Mucosa of gallbladder (tissue), 1 donor: ENCODE measurements at regions not wholly inside any gene's neighbourhood (a gene's known extent, or its start where the extent isn't known, plus 50 kb on each side); places are given as distances from the start of the nearest gene placed in this dataset.
"Not testable (repeated sequence)": the region's sequence is repeated elsewhere in the genome, so short reads cannot be mapped to it uniquely, and the experiment has no call there.

Source experiments
- DNase-seq: peaks from one replicate; pipeline ENCODE4 v3.0.0-alpha.2; 2020; ENCODE audit warnings: low spot score
- donor health status: DM: no; HTN: no; CAD: no.

DNA sequence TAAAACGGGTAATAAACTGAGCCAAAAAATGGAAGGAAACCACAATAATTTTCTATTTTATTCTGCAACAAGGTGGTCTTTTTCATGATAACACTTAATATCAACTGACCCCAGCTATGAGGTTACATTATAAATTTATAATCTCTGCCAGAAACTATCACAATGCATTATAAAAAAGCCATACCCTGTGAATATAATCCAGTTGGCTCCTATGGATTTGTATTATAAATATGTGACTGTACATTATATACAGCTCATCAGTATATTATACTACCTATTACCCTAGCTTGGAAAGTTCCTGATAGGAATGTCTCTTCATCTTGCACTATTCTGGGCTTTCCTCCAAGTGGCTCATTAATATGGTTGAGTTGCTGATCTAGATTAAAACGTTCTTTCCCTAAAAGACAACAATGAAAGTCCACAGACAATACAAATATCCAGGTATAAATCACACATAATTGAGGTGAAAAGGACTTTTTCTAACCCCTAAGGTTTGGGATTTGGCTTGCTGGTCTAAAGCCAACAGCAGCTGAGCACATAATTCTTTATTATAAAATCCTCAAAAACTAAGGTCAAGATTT lies 487.7 kb downstream of the TTLL7 start:
- no peak for DNase-seq

DNA sequence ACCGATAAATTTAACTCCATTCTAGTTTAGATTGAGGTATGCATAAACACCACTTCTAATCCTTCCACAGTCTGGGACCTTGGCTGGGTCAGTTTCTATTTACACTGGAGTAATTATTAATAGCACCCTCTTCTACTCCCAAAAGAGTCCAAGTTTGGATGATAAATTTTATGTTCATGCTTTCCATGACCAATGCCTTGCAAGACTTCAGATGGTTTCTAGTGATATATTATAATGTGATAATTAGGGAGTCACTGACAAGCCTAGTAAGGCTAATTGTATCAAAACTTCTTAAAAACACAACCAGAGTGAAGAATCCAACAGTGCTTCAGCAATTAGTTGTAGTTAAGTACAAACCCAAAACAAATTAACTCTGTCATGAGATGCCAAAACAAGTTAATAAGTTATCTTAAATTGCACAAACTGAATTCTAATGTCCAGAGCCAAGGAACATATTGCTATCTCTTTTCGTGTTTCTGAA lies 489.6 kb downstream of the TTLL7 start:
- DNase-seq, result no peak

DNA sequence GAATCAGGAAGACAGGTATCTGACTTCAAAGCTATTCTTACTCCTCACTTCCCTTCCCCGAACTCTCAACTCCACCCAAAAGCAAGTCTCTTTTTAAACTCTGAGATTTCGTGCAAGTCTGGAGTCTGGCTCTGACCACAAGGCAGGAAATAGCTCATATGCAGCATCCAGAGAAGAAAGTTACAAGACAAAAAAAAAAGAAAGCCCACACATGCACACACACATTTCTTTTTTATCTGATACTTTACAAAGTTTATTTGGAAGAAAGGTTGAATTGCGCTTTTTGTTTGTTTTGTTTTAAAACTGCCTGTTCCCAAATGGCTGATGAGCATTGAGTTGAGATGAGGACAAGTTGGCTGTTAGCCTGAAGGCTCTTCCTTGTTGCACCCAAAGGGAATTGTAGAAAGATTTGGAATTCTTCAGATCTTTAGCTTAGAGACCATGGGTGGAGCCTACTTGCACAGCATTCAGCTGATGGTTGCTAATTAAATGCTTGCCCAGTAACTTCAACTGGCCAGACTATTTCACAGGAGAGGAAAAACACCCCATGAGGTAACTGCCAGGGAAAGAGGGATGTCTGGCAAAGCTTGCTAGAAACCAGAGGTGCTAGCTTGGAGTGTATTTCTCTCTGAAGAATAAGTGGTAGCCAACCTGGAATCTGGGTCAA lies 490.3 kb downstream of the TTLL7 start:
- peak; percentile 18 for DNase-seq

DNA sequence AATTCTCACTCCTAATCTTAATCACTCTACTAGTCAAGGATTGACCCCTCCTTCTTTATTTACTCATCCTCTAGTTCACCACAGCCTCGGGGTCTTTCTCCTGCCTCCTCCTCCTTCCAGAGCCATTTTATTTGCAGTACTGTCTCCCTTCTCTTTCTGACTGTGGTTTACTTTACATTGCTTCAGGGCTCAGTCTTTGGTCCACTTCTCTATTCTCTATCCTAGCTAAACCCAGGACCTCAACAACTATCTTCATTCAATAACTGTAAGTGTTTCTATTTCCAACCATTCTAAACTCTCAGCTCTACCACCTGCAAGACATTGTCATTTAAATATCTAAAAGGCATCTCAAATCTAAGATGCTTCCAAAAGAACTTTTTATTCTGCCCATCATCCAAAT lies 493.8 kb downstream of the TTLL7 start:
- no peak for DNase-seq

DNA sequence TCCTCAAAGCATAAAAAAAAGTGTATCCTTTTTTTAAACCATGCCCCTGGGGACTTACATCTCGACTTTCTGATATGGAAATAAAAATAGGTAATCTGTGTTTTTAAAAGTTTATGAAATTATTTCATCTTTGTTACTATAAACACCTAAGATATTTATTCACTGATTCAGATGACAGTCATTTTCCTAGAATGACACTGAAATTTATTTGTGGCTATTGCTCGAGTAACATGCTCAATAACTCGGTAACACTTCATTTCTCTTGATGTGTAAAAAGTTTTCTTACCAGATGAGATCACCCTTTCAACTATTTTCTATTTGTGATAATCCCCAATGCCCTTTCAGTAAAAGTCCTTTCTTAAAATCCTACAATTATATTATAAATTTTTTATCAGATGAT lies 495.8 kb downstream of the TTLL7 start:
- DNase-seq, result no peak

DNA sequence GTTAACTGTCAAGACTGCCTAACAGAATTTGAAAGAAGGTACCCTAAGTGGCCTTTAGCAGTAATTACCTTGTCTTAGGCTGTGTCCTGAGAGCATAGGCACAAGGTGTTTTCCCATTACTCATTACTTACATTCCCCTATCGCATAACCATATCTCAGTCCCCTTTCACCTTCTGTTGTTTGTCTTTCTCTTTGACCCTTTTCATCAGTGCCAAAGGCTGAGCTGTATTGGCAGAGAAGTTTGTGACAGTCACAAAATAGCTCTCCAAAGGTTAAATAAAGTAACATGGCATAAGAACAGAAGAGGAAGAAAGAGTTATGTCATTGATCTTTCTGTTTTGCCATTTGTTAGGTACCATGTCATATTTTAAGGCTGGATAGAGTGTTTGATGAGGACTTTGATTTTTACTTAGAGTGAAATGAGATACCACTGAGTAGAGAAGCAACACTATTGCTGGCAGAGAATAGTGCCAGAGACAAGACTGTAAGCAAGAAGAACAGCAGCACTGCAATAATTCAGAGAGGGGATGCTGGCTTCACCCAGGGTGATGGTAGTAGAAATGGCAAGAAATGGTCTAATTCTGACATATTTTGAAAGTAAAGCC lies 497.8 kb downstream of the TTLL7 start:
- peak; percentile 20 for DNase-seq

DNA sequence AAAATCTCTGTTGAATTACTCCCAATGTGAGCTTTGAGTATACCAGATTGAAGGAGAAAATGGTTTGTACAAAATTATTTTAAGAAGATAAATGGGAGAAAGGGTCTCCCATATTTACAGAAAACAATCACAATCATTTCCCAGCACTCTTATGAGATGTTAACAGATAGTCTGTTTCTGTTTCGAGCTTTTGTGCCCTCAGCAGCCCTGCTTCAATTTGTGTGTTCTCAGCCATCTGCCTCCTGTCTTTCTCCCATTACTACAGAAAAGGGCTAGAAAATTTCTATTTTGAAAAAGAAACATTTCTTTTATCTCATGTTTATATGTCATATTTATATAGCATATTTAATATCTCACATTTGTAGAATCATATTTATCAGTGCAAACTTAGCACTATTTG lies 498.4 kb downstream of the TTLL7 start:
- no peak for DNase-seq

DNA sequence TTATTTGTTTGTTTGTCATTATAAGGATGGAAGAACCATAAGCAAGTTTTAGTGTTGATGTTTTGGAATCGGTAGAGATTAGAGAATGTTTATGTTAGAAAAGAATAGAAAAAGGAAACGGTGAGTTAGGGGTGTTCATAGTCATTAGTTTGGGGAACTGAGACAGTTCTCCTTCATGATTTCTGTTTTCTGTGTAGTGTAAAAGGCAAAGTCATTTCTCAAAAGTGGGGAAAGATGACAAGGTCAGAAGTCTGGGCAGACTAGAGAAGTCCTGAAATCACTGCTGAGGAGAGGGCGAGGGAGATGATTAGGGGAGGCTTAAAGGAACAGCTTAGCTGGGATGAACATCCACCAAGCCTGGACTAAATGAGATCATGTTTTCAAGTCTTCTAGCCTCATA lies 498.9 kb downstream of the TTLL7 start:
- DNase-seq, result no peak

DNA sequence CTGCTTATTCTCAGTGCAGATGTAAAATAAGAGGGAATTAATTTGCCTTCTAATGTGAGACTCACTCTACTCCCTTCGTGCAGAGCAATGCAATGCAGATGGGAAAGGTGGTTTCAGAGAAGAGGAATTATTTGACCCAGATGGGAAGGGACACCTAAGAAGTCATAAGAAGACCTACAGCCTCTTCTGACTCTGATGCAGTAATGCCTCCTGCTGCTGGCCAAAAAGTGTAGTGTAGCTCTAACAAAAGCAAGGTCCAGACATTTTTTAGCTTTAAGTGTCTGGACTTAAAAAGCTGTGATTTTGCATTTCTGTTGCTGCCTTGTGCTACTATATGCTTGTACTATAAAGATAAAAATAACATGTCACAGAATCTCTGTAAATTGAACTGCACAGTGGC lies 501.4 kb downstream of the TTLL7 start:
- DNase-seq, result no peak

DNA sequence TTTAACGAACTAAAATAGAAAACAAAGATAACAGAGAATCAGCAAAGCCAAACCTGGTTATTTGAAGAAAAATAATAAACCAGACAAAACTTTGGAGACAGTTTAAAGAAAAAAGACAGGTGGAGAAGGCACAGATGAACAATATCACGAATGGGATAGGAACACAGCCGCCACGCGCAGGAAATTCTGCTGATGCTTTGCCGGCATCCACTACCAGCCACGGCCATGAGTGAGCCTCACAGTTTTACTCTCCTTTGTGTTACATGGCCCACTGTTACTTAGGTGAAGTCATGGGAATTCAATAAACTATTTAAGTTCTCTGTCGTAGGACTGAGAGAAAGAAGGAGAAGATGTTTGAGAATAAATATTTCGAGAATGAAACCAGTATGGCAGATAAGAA lies 503.4 kb downstream of the TTLL7 start:
- no peak for DNase-seq

DNA sequence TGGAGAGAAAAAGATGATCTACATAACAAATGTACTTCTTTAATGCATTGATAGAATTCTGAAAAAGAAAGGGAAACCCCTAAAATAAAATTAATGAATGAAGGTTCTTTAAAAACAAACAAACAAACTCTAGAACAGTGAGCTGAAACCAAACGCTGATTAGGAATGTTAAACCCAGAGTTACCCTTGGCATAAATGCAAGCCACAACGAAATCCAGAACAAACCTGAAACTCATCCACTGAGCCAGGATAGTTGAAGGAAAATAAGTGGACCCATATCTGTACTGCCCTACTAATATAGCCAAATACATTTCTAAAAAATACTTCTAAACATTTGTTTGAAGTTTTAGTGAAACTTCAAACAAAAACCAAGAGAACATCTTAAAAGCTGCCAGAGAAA lies 505.3 kb downstream of the TTLL7 start:
- DNase-seq, result no peak

DNA sequence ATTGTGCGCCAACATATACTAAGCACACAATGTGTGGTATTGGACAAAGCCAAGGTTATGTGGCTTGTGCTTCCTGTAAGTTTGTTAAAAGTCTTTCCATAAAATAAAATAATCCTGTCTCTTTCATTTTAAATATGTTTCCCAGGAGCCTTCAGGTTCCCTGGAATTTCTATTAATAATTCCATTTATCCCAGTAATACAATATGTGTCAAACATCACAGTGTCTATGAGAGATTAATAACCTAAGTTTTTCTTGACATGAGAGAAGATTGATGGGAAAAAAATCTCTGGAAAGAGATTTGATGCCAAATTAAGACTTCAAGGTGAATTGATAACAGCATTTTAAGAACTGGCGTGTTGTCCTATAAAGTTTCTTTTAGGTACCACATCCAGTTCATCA lies 507.0 kb downstream of the TTLL7 start:
- DNase-seq, result no peak

DNA sequence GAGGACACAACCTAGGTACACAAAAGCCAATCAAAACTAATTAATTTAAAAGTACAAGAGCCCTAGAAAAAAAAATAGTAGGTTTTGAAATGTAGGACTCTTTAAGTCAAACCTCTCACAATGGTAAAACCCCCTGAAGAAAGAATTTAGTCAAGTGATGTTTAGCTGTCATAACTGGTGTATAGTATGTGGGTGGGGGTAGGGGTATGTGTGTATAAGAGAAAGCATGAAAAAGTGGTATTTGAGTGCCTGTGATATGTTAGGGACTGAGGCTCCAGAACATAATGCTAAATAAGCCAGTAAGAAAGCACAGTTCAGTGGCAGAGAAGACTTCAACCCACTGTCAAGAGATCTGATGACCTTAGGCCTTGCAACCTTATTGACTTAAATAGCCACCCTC lies 507.9 kb downstream of the TTLL7 start:
- no peak for DNase-seq

DNA sequence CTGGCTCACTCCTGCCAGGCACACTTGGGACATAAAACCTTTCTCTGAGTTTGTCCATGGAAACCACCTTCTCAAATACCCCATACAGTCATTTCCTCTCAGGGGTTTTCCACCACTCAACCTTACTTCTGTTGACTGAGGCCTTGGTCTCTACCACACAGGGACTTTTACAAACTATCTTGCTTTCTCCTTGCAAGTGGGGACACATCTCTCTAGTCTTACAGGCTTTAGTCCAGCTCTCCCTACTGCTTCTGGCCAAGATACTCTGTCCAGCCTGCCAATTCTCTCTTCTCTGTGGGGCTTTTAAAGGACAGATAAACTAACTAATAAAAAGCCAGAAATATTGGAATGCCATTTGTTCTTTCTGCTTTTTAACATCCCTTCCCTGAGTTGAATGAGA lies 510.8 kb downstream of the TTLL7 start:
- DNase-seq, result not testable (repeated sequence)

DNA sequence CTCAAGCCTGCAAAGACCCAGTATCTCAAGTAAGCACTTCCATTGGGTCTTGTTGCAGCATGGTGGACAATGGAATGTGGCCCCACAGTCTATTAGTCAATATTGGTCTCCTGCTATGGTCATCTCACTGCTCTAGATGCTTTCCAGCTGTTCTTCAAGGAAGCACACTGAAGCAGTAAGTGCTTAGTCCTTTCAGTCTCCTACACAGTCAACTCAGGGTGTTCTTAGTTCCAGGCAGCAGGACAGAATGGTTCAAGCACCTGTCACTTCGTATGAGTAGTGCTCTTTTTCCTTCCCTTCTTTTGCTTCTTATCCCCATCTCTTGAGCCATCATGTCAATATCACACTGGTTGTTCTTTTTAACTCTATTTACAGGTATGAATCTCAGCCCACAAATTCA lies 511.5 kb downstream of the TTLL7 start:
- DNase-seq, result not testable (repeated sequence)

DNA sequence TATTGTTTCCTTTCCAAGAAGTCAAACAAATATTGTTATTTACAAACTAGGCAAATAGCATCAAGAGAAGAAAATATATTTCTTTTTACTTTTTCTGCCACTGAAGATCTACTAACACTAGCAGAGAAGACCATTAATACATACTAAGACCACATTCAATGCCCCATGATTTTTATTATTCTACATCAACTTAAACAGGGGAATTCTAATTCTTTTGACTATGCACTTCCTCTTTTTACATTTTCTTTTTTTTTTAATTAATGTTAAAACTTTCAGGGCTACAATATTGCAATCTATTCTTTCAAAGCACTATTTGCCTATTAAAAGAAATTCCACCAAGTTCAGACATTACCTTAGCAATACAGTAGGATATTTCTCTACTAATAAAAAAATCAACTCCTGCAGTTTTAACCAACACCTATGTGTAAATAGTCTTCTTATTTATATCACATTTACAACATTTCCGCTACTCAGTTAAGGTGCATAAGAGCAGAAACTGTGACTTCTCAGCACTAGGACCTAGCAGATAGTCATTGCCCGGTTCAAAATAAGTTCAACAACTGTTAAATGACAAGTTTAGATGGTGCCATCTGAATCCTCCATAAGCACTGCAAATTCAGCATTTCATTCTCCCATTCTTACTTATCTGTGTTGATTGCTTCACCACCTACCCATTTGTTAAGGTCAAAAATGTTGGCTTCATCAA lies 513.5 kb downstream of the TTLL7 start:
- DNase-seq, result not testable (repeated sequence)

DNA sequence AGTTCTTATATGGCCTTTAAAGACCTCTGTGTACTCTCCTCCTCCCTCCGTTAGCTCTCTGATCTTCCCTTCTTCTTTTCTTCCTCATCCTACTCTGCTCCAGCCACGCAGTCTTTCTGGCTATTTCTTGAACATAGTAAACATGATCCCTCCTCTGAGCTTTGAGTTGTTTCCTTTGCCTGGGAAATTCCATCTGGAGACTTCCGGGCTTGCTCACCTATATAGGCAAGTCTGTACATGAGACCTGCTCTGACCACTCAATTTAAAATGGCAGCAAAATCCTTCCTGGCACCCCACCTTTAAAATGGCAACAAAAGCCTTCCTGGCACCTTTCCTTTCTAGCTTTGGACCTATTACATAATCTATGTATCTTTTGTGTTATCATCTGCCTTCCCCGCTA lies 517.6 kb downstream of the TTLL7 start:
- not testable (repeated sequence) for DNase-seq

DNA sequence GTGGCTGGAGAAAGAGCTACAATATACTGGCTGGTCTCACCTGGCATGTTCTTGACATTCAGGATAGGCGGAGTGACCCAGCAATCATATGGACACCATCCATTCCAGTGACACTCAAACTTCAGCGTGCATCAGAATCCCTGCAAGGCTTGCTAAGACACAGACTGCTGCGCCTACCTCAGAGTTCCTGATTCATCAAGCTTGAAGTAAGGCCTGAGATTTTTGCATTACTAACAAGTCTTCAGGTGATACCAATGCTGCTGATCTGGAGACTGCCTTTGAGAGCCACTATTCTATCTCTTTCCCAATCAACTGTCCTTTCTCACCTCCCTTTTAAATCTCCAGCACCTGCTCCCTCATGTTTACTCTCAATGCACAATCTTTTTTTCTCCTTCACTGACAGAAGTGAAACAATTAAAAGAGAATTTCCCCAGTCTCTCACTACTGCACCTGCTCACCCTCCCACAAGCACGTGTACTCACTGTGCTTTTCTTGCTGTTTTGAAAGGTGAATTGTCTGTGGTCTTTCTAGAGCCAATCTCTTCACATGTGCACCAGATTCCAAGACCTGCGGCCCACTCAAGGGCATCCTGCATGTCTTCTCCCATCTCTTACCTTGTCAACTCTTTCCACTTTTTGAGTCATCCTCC lies 519.2 kb downstream of the TTLL7 start:
- DNase-seq, result not testable (repeated sequence)

DNA sequence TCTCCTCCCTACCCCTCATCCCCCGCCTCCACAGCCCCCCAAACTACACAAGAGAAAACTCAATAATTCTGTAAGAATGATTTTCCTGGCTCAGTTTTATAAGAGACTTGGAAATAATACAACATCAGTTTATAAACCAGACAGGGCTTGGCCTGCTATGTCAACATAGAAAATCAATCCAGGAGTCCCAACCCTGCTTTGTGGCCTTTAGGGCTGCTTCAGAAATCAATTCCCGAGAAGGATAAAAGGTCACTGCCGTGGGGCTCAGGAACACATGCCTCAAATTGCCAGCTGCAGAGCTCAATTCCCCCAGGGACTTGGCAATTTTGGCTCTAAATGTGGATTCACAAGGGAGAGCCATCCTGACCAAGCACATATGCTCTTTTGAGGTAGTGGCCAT lies 520.8 kb downstream of the TTLL7 start:
- DNase-seq, result peak; percentile 22

DNA sequence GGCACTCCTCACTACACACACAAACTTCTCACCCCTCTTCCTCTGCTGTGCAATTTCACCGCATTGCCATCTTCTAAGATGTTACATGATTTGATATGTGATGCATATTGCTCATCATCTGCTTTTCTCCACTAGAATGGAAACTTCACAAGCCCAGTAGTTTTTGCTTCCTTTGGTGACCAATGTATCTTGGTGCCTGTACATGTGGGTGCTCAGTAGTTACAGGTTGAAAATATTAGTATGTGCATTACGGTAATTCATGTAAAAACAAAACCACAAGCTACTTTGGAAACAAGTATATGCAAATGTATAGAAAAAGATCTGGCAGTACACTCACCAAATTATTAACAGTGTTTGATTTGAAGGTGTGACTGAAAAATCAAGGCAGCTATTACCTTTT lies 522.4 kb downstream of the TTLL7 start:
- DNase-seq, result not testable (repeated sequence)

DNA sequence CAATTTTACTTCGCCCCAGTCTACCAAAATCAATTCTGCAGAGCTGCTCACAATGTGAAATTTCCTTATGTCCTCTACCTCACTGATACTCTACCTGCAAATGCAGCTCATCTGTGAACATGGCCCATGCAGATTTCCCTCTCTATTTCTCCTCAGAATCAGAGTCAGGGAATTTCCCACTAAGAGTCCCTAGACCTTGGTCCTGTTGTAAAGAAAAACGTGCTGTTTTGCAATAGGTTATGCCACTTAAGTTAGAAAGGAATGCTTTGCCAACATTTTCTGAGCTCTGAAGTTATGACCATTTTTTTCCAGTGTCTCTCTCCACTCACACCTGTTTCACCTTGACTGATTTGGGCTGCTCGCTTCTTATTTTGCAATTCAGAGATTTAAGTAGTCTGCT lies 524.0 kb downstream of the TTLL7 start:
- not testable (repeated sequence) for DNase-seq

DNA sequence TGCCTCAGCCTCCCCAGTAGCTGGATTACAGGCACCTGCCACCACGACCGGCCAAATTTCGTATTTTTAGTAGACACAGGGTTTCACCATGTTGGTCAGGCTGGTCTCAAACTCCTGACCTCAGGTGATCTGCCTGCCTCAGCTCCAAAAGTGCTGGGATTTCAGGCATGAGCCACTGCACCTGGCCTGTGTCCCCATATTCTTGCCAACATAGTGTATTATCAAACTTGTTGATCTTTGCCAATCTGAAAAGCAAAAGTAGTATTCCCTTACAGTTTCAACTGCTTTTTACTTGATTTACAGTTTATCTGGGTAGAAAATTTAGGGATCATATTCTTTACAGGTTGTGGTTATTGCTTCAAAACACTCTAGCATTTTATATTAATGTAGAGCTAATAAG lies 524.9 kb downstream of the TTLL7 start:
- DNase-seq, result not testable (repeated sequence)
